HEK293 (cell line): ENCODE measurements at regions not wholly inside any gene's neighbourhood (a gene's known extent, or its start where the extent isn't known, plus 50 kb on each side); places are given as distances from the start of the nearest gene placed in this dataset.

Source experiments
- CTCF ChIA-PET: fragments of 350-600 bp; formaldehyde crosslinking; extraction: SDS; loops from one replicate; lab custom pipeline; 2021; ENCODE audit warnings: antibody characterized with exemption; lab: Yijun Ruan, JAX
- POLR2A ChIA-PET: fragments of 300-600 bp; formaldehyde crosslinking; extraction: SDS; loops from one replicate; lab custom pipeline; 2020; ENCODE audit warnings: antibody characterized with exemption, inconsistent platforms; lab: Yijun Ruan, JAX
- H3K27ac ChIP-seq: fragments of 200-500 bp; sonication (Bioruptor generic); 2 replicates; pipeline ENCODE4 v1.5.1; 2014; ENCODE audit warnings: low read depth, low read length, control low read depth, inconsistent platforms; ENCODE audit errors: extremely low read depth
- H3K36me3 ChIP-seq, 2 experiments: fragments of 200-500 bp in 1 of 2; sonication (Bioruptor generic) in 1 of 2; 1 replicate in 1 of 2; 2 replicates in 1 of 2; pipeline ENCODE4 v1.5.1; 2014 to 2017; ENCODE audit warnings: inconsistent platforms in 2 of 2, low read length in 2 of 2; ENCODE audit not compliant: control insufficient read depth in 2 of 2, insufficient read depth in 1 of 2
- H3K4me1 ChIP-seq: fragments of 200-500 bp; sonication (Bioruptor generic); 2 replicates; pipeline ENCODE4 v1.5.1; 2014; ENCODE audit warnings: mild to moderate bottlenecking, low read length, inconsistent platforms; ENCODE audit not compliant: control insufficient read depth, insufficient read depth
- H3K4me3 ChIP-seq: 2 replicates; pipeline ENCODE4 v1.5.1; 2011; ENCODE audit warnings: low read depth, mild to moderate bottlenecking, control low read depth, low read length, moderate library complexity
- H3K9me3 ChIP-seq: fragments of 200-500 bp; sonication (Bioruptor generic); 2 replicates; pipeline ENCODE4 v1.5.1; 2014; ENCODE audit warnings: low read depth, low read length, inconsistent platforms; ENCODE audit not compliant: control insufficient read depth, insufficient read depth
- GLI4 ChIP-seq: fragments of 450-650 bp; formaldehyde crosslinking; IDR thresholded peaks from 2 replicates; pipeline ENCODE4 v1.5.1; 2016; ENCODE audit warnings: missing biosample characterization, missing genetic modification characterization
- KLF8 ChIP-seq: fragments of 450-650 bp; formaldehyde crosslinking; IDR thresholded peaks from 2 replicates; pipeline ENCODE4 v1.5.1; 2016; ENCODE audit warnings: missing biosample characterization, missing genetic modification characterization
- MYNN ChIP-seq: fragments of 450-650 bp; formaldehyde crosslinking; IDR thresholded peaks from 2 replicates; pipeline ENCODE4 v1.5.1; 2016; ENCODE audit warnings: missing biosample characterization, missing genetic modification characterization, borderline replicate concordance
- SALL2 ChIP-seq: fragments of 450-650 bp; formaldehyde crosslinking; IDR thresholded peaks from 2 replicates; pipeline ENCODE4 v1.5.0; 2017; ENCODE audit warnings: missing biosample characterization, mild to moderate bottlenecking, missing genetic modification characterization, borderline replicate concordance
- ZBTB10 ChIP-seq: fragments of 450-650 bp; formaldehyde crosslinking; IDR thresholded peaks from 2 replicates; pipeline ENCODE4 v1.5.1; 2016; ENCODE audit warnings: missing biosample characterization, missing genetic modification characterization
- ZFP37 ChIP-seq: fragments of 450-650 bp; formaldehyde crosslinking; IDR thresholded peaks from 2 replicates; pipeline ENCODE4 v1.5.1; 2016; ENCODE audit warnings: missing biosample characterization, missing genetic modification characterization
- ZFP41 ChIP-seq: fragments of 450-650 bp; formaldehyde crosslinking; IDR thresholded peaks from 2 replicates; pipeline ENCODE4 v1.5.1; 2016; ENCODE audit warnings: missing biosample characterization, missing genetic modification characterization, borderline replicate concordance
- ZNF10 ChIP-seq: fragments of 450-650 bp; formaldehyde crosslinking; IDR thresholded peaks from 2 replicates; pipeline ENCODE4 v1.5.1; 2017; ENCODE audit warnings: missing biosample characterization, missing genetic modification characterization
- ZNF112 ChIP-seq: fragments of 450-650 bp; formaldehyde crosslinking; IDR thresholded peaks from 2 replicates; pipeline ENCODE4 v1.5.0; 2017; ENCODE audit warnings: missing biosample characterization, missing genetic modification characterization
- ZNF157 ChIP-seq: fragments of 450-650 bp; formaldehyde crosslinking; IDR thresholded peaks from 2 replicates; pipeline ENCODE4 v1.5.1; 2016; ENCODE audit warnings: missing biosample characterization, missing genetic modification characterization
- ZNF214 ChIP-seq: fragments of 450-650 bp; formaldehyde crosslinking; IDR thresholded peaks from 2 replicates; pipeline ENCODE4 v1.5.1; 2017; ENCODE audit warnings: missing biosample characterization, mild to moderate bottlenecking, missing genetic modification characterization, borderline replicate concordance
- ZNF274 ChIP-seq, 2 experiments: fragments of 200-500 bp in 1 of 2; fragments of 450-650 bp in 1 of 2; sonication (Bioruptor generic) in 1 of 2; formaldehyde crosslinking in 1 of 2; IDR thresholded peaks; 2 replicates each; pipeline versions ENCODE4 v1.5.1 to v1.6.1; 2014 to 2016; ENCODE audit warnings: borderline replicate concordance in 1 of 2, inconsistent platforms in 1 of 2, low read length in 1 of 2, missing biosample characterization in 1 of 2, missing genetic modification characterization in 1 of 2
- ZNF426 ChIP-seq: fragments of 450-650 bp; formaldehyde crosslinking; IDR thresholded peaks from 2 replicates; pipeline ENCODE4 v1.5.1; 2017; ENCODE audit warnings: missing biosample characterization, missing genetic modification characterization, mild to moderate bottlenecking, inconsistent platforms, moderate library complexity
- ZNF513 ChIP-seq: fragments of 450-650 bp; IDR thresholded peaks from 2 replicates; pipeline ENCODE4 v1.5.1; 2018; ENCODE audit warnings: missing biosample characterization, missing genetic modification characterization
- ZNF585B ChIP-seq: fragments of 450-650 bp; formaldehyde crosslinking; IDR thresholded peaks from 2 replicates; pipeline ENCODE4 v1.5.1; 2016; ENCODE audit warnings: missing biosample characterization, missing genetic modification characterization
- ZNF621 ChIP-seq: fragments of 450-650 bp; formaldehyde crosslinking; IDR thresholded peaks from 2 replicates; pipeline ENCODE4 v1.5.1; 2017; ENCODE audit warnings: missing biosample characterization, missing genetic modification characterization
- ZNF747 ChIP-seq: fragments of 450-650 bp; formaldehyde crosslinking; IDR thresholded peaks from 2 replicates; pipeline ENCODE4 v1.5.1; 2016; ENCODE audit warnings: missing biosample characterization, missing genetic modification characterization
- ZNF76 ChIP-seq: fragments of 450-650 bp; formaldehyde crosslinking; IDR thresholded peaks from 2 replicates; pipeline ENCODE4; 2016; ENCODE audit warnings: low read depth, missing biosample characterization, missing genetic modification characterization, borderline replicate concordance
- TF ChIP-seq, protein P1 (sequence below): fragments of 450-650 bp; formaldehyde crosslinking; IDR thresholded peaks from 2 replicates; pipeline ENCODE4 v1.5.1; 2016; ENCODE audit warnings: missing biosample characterization, missing genetic modification characterization
- TF ChIP-seq, protein P2 (sequence below): fragments of 450-650 bp; formaldehyde crosslinking; IDR thresholded peaks from 2 replicates; pipeline ENCODE4 v1.5.1; 2016; ENCODE audit warnings: missing biosample characterization, missing genetic modification characterization, low read depth
- TF ChIP-seq, protein P3 (sequence below): fragments of 450-650 bp; formaldehyde crosslinking; IDR thresholded peaks from 2 replicates; pipeline ENCODE4 v1.5.1; 2016; ENCODE audit warnings: missing biosample characterization, missing genetic modification characterization

- Histone ChIP-seq H3K4me1 (no peaks in the 10 kb centered on the region), H3K27ac (no peak overlapping the region), H3K36me3 (no peaks in the 10 kb centered on the region), H3K9me3 (no peaks in the 10 kb centered on the region), H3K4me3 (no peak overlapping the region)
- CTCF ChIA-PET = no interaction called here
- TF ChIP-seq, protein P1, sequence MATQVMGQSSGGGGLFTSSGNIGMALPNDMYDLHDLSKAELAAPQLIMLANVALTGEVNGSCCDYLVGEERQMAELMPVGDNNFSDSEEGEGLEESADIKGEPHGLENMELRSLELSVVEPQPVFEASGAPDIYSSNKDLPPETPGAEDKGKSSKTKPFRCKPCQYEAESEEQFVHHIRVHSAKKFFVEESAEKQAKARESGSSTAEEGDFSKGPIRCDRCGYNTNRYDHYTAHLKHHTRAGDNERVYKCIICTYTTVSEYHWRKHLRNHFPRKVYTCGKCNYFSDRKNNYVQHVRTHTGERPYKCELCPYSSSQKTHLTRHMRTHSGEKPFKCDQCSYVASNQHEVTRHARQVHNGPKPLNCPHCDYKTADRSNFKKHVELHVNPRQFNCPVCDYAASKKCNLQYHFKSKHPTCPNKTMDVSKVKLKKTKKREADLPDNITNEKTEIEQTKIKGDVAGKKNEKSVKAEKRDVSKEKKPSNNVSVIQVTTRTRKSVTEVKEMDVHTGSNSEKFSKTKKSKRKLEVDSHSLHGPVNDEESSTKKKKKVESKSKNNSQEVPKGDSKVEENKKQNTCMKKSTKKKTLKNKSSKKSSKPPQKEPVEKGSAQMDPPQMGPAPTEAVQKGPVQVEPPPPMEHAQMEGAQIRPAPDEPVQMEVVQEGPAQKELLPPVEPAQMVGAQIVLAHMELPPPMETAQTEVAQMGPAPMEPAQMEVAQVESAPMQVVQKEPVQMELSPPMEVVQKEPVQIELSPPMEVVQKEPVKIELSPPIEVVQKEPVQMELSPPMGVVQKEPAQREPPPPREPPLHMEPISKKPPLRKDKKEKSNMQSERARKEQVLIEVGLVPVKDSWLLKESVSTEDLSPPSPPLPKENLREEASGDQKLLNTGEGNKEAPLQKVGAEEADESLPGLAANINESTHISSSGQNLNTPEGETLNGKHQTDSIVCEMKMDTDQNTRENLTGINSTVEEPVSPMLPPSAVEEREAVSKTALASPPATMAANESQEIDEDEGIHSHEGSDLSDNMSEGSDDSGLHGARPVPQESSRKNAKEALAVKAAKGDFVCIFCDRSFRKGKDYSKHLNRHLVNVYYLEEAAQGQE = no peak
- no peak for TF ChIP-seq ZNF76 (tag by site-specific recombination)
- no peak for TF ChIP-seq ZFP37 (tag by site-specific recombination)
- TF ChIP-seq ZNF10 = no peak
- TF ChIP-seq, protein P2, sequence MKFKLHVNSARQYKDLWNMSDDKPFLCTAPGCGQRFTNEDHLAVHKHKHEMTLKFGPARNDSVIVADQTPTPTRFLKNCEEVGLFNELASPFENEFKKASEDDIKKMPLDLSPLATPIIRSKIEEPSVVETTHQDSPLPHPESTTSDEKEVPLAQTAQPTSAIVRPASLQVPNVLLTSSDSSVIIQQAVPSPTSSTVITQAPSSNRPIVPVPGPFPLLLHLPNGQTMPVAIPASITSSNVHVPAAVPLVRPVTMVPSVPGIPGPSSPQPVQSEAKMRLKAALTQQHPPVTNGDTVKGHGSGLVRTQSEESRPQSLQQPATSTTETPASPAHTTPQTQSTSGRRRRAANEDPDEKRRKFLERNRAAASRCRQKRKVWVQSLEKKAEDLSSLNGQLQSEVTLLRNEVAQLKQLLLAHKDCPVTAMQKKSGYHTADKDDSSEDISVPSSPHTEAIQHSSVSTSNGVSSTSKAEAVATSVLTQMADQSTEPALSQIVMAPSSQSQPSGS (tag by site-specific recombination) = no peak
- TF ChIP-seq ZNF426 (tag by site-specific recombination) = no peak
- TF ChIP-seq ZNF585B (tag by site-specific recombination) = no peak
- TF ChIP-seq ZNF112 = no peak
- POLR2A ChIA-PET = no interaction called here
These were observed 227.8 kb downstream of the ETS1 start for GRCh38 chr11:128359515-128359914.

GRCh38 chr11:128357073-128357472 lies 230.3 kb downstream of the ETS1 start:
- H3K9me3 ChIP-seq = no peaks in the 10 kb centered on the region
- no peak overlapping the region for H3K4me3 ChIP-seq
- POLR2A ChIA-PET = no interaction called here

GRCh38 chr11:128355558-128355957 lies 231.8 kb downstream of the ETS1 start:
- H3K4me3 ChIP-seq = no peak overlapping the region
- no peak overlapping the region for H3K27ac ChIP-seq
- ChIA-PET CTCF (no interaction called here), POLR2A (no interaction called here)
- no peaks in the 10 kb centered on the region for H3K9me3 ChIP-seq
- H3K36me3 ChIP-seq = no peaks in the 10 kb centered on the region
- H3K4me1 ChIP-seq = no peaks in the 10 kb centered on the region
- TF ChIP-seq MYNN (tag by site-specific recombination) = no peak
- no peak for TF ChIP-seq ZBTB10 (tag by site-specific recombination)
- no peak for TF ChIP-seq ZNF214 (tag by site-specific recombination)
- no peak for TF ChIP-seq ZFP41
- no peak for TF ChIP-seq ZNF513 (tag by site-specific recombination)
- TF ChIP-seq SALL2 (tag by site-specific recombination) = no peak
- TF ChIP-seq ZNF274 (IDR thresholded peaks at IDR 0.05; ENCODE audit: low read length) = no peak
- no peak for TF ChIP-seq ZNF274 (tag by site-specific recombination; IDR thresholded peaks at IDR 0.05; ENCODE audit: borderline replicate concordance)
- no peak for TF ChIP-seq ZNF157 (tag by site-specific recombination)
- no peak for TF ChIP-seq ZNF747 (tag by site-specific recombination)
- TF ChIP-seq KLF8 (tag by site-specific recombination) = no peak
- TF ChIP-seq GLI4 (tag by site-specific recombination) = no peak
- TF ChIP-seq ZNF621 (tag by site-specific recombination) = no peak

More at GRCh38 chr11:128357073-128357472, 230.3 kb downstream of the ETS1 start:
- CTCF ChIA-PET = no interaction called here
- TF ChIP-seq, protein P3, sequence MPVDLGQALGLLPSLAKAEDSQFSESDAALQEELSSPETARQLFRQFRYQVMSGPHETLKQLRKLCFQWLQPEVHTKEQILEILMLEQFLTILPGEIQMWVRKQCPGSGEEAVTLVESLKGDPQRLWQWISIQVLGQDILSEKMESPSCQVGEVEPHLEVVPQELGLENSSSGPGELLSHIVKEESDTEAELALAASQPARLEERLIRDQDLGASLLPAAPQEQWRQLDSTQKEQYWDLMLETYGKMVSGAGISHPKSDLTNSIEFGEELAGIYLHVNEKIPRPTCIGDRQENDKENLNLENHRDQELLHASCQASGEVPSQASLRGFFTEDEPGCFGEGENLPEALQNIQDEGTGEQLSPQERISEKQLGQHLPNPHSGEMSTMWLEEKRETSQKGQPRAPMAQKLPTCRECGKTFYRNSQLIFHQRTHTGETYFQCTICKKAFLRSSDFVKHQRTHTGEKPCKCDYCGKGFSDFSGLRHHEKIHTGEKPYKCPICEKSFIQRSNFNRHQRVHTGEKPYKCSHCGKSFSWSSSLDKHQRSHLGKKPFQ (tag by site-specific recombination) = no peak
- H3K4me1 ChIP-seq = no peaks in the 10 kb centered on the region
- no peaks in the 10 kb centered on the region for H3K36me3 ChIP-seq
- no peak overlapping the region for H3K27ac ChIP-seq
